ENCODE measurements at regions not wholly inside any gene's neighbourhood (a gene's known extent, or its start where the extent isn't known, plus 50 kb on each side); places are given as distances from the start of the nearest gene placed in this dataset.

DNA sequence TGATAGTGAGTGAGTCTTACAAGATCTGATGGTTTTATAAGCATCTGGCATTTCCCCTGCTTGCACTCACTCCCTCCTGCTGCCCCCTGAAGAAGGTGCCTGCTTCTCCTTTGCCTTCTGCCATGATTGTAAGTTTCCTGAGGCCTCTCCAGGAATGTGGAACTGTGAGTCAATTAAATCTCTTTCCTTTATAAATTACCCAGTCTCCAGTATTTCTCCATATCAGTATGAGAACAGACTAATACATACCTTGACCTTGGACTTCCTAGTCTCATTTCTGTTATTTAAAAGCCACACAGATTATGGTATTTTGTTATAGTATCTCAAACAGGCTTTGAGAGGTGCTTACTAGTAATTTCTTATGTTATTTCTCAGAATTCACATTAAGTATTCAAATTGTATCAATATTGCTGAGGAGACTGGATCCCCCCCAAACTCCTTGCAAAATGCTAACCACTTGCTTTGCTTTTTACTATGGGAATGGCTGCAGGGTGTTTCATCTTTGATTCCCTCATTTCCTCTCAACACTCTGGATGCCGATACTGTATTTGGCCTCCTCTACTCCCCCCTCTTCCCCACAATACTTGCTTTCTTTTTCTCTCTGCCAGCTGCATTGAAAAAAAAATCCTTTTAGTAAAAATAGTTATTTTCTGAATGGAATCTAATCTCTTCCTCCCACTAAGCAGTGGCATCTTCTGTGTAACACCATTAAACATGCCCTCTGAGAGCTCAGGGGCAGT lies 96.9 kb upstream of the WLS start:
- TF ChIP-seq, protein P1, sequence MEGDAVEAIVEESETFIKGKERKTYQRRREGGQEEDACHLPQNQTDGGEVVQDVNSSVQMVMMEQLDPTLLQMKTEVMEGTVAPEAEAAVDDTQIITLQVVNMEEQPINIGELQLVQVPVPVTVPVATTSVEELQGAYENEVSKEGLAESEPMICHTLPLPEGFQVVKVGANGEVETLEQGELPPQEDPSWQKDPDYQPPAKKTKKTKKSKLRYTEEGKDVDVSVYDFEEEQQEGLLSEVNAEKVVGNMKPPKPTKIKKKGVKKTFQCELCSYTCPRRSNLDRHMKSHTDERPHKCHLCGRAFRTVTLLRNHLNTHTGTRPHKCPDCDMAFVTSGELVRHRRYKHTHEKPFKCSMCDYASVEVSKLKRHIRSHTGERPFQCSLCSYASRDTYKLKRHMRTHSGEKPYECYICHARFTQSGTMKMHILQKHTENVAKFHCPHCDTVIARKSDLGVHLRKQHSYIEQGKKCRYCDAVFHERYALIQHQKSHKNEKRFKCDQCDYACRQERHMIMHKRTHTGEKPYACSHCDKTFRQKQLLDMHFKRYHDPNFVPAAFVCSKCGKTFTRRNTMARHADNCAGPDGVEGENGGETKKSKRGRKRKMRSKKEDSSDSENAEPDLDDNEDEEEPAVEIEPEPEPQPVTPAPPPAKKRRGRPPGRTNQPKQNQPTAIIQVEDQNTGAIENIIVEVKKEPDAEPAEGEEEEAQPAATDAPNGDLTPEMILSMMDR (IDR thresholded peaks at IDR 0.05; ENCODE audit: insufficient read depth, low read length, poor library complexity, severe bottlenecking) = no peak
- no peak for TF ChIP-seq EZH2phosphoT487 (conservative IDR thresholded peaks at IDR 0.05; ENCODE audit: low read length)
